WTC11 (cell line): ENCODE measurements at regions not wholly inside any gene's neighbourhood (a gene's known extent, or its start where the extent isn't known, plus 50 kb on each side); places are given as distances from the start of the nearest gene placed in this dataset.

Experiments used
- ATAC-seq: fragments of 200-7000 bp; cut with Tn5 transposase; 2 replicates; pipeline ENCODE4 v1.10.0; 2021; ENCODE audit warnings: mild to moderate bottlenecking, moderate library complexity
- CTCF ChIA-PET: fragments of 300-600 bp; sonication (Branson Sonifier 250); formaldehyde crosslinking; loops from one replicate; lab custom pipeline; 2021; ENCODE audit warnings: antibody characterized with exemption; lab: Charles Lee
- POLR2A ChIA-PET: fragments of 350-600 bp; sonication (Branson Sonifier 250); formaldehyde crosslinking; loops from one replicate; lab custom pipeline; 2021; ENCODE audit warnings: antibody characterized with exemption; lab: Charles Lee
- DNase-seq: peaks from one replicate; pipeline ENCODE4 v3.0.0; 2021; ENCODE audit warnings: low spot score
- H3K27ac Mint-ChIP-seq: 2 replicates; pipeline ENCODE4 v1.8.0; 2021; ENCODE audit warnings: mixed read lengths
- H3K27me3 Mint-ChIP-seq: 2 replicates; pipeline ENCODE4 v1.8.0; 2021; ENCODE audit warnings: low read depth, mild to moderate bottlenecking, moderate library complexity, mixed read lengths
- H3K36me3 Mint-ChIP-seq: 2 replicates; pipeline ENCODE4 v1.8.0; 2021; ENCODE audit warnings: mixed read lengths
- H3K4me1 Mint-ChIP-seq: 2 replicates; pipeline ENCODE4 v1.8.0; 2022; ENCODE audit warnings: mixed read lengths
- H3K4me3 Mint-ChIP-seq: 2 replicates; pipeline ENCODE4 v1.8.0; 2021; ENCODE audit warnings: mild to moderate bottlenecking, moderate library complexity, mixed read lengths
- H3K9me3 Mint-ChIP-seq: 2 replicates; pipeline ENCODE4 v1.8.0; 2021; ENCODE audit warnings: mixed read lengths
- ATF2 ChIP-seq: sonication (generic); formaldehyde crosslinking; IDR thresholded peaks from 2 replicates; pipeline ENCODE4 v1.8.1; 2022; ENCODE audit warnings: low read depth, missing genetic modification reagents, borderline replicate concordance
- ATF3 ChIP-seq: sonication (generic); formaldehyde crosslinking; conservative IDR thresholded peaks from 2 replicates; pipeline ENCODE4 v1.8.1; 2022; ENCODE audit warnings: mild to moderate bottlenecking, missing genetic modification reagents
- CBFB ChIP-seq: sonication (generic); formaldehyde crosslinking; IDR thresholded peaks from 2 replicates; pipeline ENCODE4 v1.8.1; 2022; ENCODE audit warnings: mild to moderate bottlenecking, low read depth, missing genetic modification reagents
- CTCF ChIP-seq: fragments of 200-600 bp; IDR thresholded peaks from 2 replicates; pipeline ENCODE4 v1.8.0; 2022; ENCODE audit warnings: antibody characterized with exemption
- E2F1 ChIP-seq: sonication (generic); formaldehyde crosslinking; IDR thresholded peaks from 2 replicates; pipeline ENCODE4 v1.8.0; 2022; ENCODE audit warnings: mild to moderate bottlenecking, missing genetic modification reagents
- E2F4 ChIP-seq: sonication (generic); formaldehyde crosslinking; IDR thresholded peaks from 2 replicates; pipeline ENCODE4 v1.8.1; 2022; ENCODE audit warnings: low read depth, mild to moderate bottlenecking, moderate library complexity, missing genetic modification reagents, borderline replicate concordance
- FOXP1 ChIP-seq: sonication (generic); formaldehyde crosslinking; IDR thresholded peaks from 2 replicates; pipeline ENCODE4 v1.8.0; 2022; ENCODE audit warnings: missing genetic modification reagents, mild to moderate bottlenecking, moderate library complexity, borderline replicate concordance
- GABPB1 ChIP-seq: sonication (generic); formaldehyde crosslinking; IDR thresholded peaks from 2 replicates; pipeline ENCODE4 v1.8.1; 2023; ENCODE audit warnings: mild to moderate bottlenecking, missing genetic modification reagents
- IRF1 ChIP-seq: sonication (generic); formaldehyde crosslinking; IDR thresholded peaks from 2 replicates; pipeline ENCODE4 v1.8.0; 2023; ENCODE audit warnings: missing genetic modification reagents
- JAZF1 ChIP-seq: fragments of 250-450 bp; sonication (Bioruptor Pico); IDR thresholded peaks from 2 replicates; pipeline ENCODE4 v1.9.0; 2021; ENCODE audit warnings: moderate library complexity, mild to moderate bottlenecking, inconsistent platforms
- MXD4 ChIP-seq: fragments of 250-450 bp; sonication (Bioruptor Pico); IDR thresholded peaks from 2 replicates; pipeline ENCODE4 v1.8.0; 2021; ENCODE audit warnings: mild to moderate bottlenecking, moderate library complexity, borderline replicate concordance
- MYBL2 ChIP-seq: sonication (generic); formaldehyde crosslinking; IDR thresholded peaks from 2 replicates; pipeline ENCODE4 v1.8.1; 2023; ENCODE audit warnings: mild to moderate bottlenecking, moderate library complexity, missing genetic modification reagents
- NFATC4 ChIP-seq: fragments of 250-450 bp; sonication (Bioruptor Pico); IDR thresholded peaks from 2 replicates; pipeline ENCODE4 v1.9.0; 2021; ENCODE audit warnings: mild to moderate bottlenecking
- NR1H2 ChIP-seq: sonication (generic); formaldehyde crosslinking; IDR thresholded peaks from 2 replicates; pipeline ENCODE4 v1.9.0; 2021; ENCODE audit warnings: mild to moderate bottlenecking, moderate library complexity, missing genetic modification reagents
- NR2C2 ChIP-seq: sonication (generic); formaldehyde crosslinking; IDR thresholded peaks from 2 replicates; pipeline ENCODE4 v1.8.0; 2022; ENCODE audit warnings: mild to moderate bottlenecking, missing genetic modification reagents
- PREB ChIP-seq: sonication (generic); formaldehyde crosslinking; IDR thresholded peaks from 2 replicates; pipeline ENCODE4 v1.8.1; 2022; ENCODE audit warnings: mild to moderate bottlenecking, missing genetic modification reagents, moderate library complexity, borderline replicate concordance
- SOX15 ChIP-seq: fragments of 250-450 bp; sonication (Bioruptor Pico); IDR thresholded peaks from 2 replicates; pipeline ENCODE4 v1.9.0; 2021; ENCODE audit warnings: mild to moderate bottlenecking
- ZNF219 ChIP-seq: sonication (generic); formaldehyde crosslinking; IDR thresholded peaks from 2 replicates; pipeline ENCODE4 v1.8.0; 2023; ENCODE audit warnings: missing genetic modification reagents, mild to moderate bottlenecking, borderline replicate concordance
- ZNF425 ChIP-seq: fragments of 250-450 bp; sonication (Bioruptor Pico); conservative IDR thresholded peaks from 2 replicates; pipeline ENCODE4 v1.9.0; 2021; ENCODE audit warnings: mild to moderate bottlenecking
- ZNF532 ChIP-seq: fragments of 250-450 bp; sonication (Bioruptor Pico); IDR thresholded peaks from 2 replicates; pipeline ENCODE4 v1.9.0; 2021; ENCODE audit warnings: mild to moderate bottlenecking, borderline replicate concordance
- ZNF671 ChIP-seq: fragments of 250-450 bp; sonication (Bioruptor Pico); IDR thresholded peaks from 2 replicates; pipeline ENCODE4 v1.8.0; 2021; ENCODE audit warnings: mild to moderate bottlenecking
- ZSCAN18 ChIP-seq: fragments of 250-450 bp; sonication (Bioruptor Pico); IDR thresholded peaks from 2 replicates; pipeline ENCODE4 v2.1.2; 2022; ENCODE audit warnings: mild to moderate bottlenecking, moderate library complexity

GRCh38 chr13:34793301-34793700, 148.8 kb upstream of the NBEA start:
- no peak overlapping the region for H3K4me3 Mint-ChIP-seq

GRCh38 chr13:34803756-34804155, 138.3 kb upstream of the NBEA start:
- DNase-seq (no peak), ATAC-seq (no peak)
- Mint-ChIP-seq H3K9me3 (no peaks in the 10 kb centered on the region), H3K4me1 (no peaks in the 10 kb centered on the region), H3K36me3 (no peaks in the 10 kb centered on the region), H3K4me3 (no peak overlapping the region), H3K27me3 (no peaks in the 10 kb centered on the region), H3K27ac (no peak overlapping the region)
- CTCF ChIA-PET: no interaction called here
- POLR2A ChIA-PET: no interaction called here
- TF ChIP-seq E2F1 (CRISPR knock-in tag) (no peak), E2F4 (CRISPR knock-in tag) (no peak), ZNF671 (CRISPR knock-in tag) (no peak), FOXP1 (CRISPR knock-in tag) (no peak), ZSCAN18 (CRISPR knock-in tag) (no peak), ZNF532 (CRISPR knock-in tag) (no peak), ZNF425 (CRISPR knock-in tag) (no peak), ATF2 (CRISPR knock-in tag) (no peak), ATF3 (no peak), PREB (CRISPR knock-in tag) (no peak), SOX15 (CRISPR knock-in tag) (no peak), GABPB1 (CRISPR knock-in tag) (no peak), NR2C2 (CRISPR knock-in tag) (no peak), CTCF (no peak)

More at GRCh38 chr13:34793301-34793700, 148.8 kb upstream of the NBEA start:
- peaks cover 53% of the 10 kb centered on the region for H3K9me3 Mint-ChIP-seq
- POLR2A ChIA-PET: no interaction called here
- DNase-seq (no peak), ATAC-seq (no peak)
- H3K36me3 Mint-ChIP-seq: peaks cover 10% of the 10 kb centered on the region
- H3K27ac Mint-ChIP-seq: no peak overlapping the region
- H3K27me3 Mint-ChIP-seq: no peaks in the 10 kb centered on the region
- CTCF ChIA-PET: no interaction called here
- TF ChIP-seq MXD4 (no peak), IRF1 (CRISPR knock-in tag) (no peak), FOXP1 (CRISPR knock-in tag) (no peak), NFATC4 (CRISPR knock-in tag) (no peak), MYBL2 (CRISPR knock-in tag) (no peak), CBFB (CRISPR knock-in tag) (no peak), NR1H2 (no peak), JAZF1 (CRISPR knock-in tag) (no peak), ZNF219 (CRISPR knock-in tag) (no peak)
- H3K4me1 Mint-ChIP-seq: peaks cover 8% of the 10 kb centered on the region
